GM12872 (cell line): ENCODE measurements at regions not wholly inside any gene's neighbourhood (a gene's known extent, or its start where the extent isn't known, plus 50 kb on each side); places are given as distances from the start of the nearest gene placed in this dataset.

Source experiments
- TF ChIP-seq, protein P1 (sequence below): IDR thresholded peaks from 3 replicates; pipeline ENCODE4 v1.5.1; 2011; ENCODE audit warnings: low read depth, mild to moderate bottlenecking, low read length, moderate library complexity; ENCODE audit not compliant: insufficient read depth

DNA sequence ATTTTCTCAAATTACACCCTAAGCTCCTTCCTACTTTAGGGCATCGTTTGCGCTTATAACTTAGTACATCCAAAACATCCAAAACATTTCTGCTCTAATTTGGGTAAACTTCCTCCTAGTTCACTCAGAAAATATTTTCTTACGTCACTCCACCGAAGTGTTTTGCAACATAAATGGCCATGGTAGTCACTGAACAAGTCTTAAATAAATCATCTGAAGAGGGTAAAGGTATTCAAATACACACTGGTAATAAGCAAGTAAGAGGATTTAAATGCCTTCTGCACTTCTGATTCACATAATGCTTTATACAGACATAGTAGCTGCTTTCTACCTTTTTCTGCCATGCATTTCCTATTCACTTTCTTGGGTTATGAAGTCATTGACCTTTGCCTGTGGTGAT, 991.9 kb downstream of the NLGN4X start:
- TF ChIP-seq, protein P1, sequence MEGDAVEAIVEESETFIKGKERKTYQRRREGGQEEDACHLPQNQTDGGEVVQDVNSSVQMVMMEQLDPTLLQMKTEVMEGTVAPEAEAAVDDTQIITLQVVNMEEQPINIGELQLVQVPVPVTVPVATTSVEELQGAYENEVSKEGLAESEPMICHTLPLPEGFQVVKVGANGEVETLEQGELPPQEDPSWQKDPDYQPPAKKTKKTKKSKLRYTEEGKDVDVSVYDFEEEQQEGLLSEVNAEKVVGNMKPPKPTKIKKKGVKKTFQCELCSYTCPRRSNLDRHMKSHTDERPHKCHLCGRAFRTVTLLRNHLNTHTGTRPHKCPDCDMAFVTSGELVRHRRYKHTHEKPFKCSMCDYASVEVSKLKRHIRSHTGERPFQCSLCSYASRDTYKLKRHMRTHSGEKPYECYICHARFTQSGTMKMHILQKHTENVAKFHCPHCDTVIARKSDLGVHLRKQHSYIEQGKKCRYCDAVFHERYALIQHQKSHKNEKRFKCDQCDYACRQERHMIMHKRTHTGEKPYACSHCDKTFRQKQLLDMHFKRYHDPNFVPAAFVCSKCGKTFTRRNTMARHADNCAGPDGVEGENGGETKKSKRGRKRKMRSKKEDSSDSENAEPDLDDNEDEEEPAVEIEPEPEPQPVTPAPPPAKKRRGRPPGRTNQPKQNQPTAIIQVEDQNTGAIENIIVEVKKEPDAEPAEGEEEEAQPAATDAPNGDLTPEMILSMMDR = no peak

DNA sequence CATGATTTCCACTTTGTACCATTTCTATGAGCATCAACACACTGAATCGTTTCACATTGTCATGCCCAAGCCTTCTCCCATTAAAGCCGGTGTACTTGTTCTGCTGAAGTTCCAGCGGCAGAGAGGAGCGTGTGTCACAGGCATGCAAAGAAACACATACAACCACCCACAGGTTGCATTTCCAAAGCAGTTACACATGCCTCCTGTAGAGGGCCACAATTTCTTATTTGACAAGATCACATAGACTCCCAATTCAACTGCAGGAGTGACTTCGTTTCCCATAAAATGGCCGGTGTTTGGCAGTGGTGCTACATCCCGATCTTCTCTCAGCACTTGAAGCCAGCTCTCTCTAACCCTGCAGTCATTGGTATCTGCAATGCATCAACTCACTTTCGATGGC, 992.6 kb downstream of the NLGN4X start:
- TF ChIP-seq, protein P1 = no peak

DNA sequence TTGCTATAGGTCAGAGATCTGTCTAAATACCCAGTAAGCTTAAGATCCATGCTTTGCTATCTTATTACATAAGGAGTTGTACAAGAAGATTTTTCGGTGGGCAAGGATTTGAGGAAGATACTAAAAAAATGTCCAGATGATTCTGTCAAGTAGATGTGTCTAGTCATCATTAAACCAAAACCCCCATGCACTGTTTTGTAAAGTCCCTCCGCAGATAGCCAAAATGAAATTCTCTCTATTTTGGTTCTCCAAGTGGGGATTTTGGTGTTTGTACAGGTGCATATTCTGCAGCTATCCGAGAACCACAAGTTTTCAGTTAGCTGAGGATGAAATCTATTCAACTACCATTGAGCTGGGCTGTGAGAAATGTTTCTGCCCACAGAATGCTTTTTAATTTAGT, 994.8 kb downstream of the NLGN4X start:
- TF ChIP-seq, protein P1 = no peak

DNA sequence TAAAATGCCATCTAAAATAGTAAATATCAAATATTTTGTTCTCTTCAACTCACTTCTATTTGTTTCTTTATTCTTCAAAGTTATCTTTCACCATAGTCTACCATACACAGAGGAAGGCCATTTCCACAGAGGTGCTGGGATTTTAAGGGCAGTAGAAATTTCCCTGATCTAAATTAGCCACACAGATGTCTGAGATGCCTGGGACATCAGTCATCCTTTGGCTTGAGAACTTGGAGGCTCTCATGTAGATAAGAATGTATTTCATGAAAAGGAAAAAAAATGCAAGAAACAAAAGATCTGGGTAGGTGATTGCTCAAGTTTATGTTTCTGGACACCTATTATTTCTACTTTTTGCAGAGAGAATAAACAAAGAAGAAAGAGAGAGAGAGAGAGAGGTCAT, 1008.2 kb downstream of the NLGN4X start:
- TF ChIP-seq, protein P1 = no peak

DNA sequence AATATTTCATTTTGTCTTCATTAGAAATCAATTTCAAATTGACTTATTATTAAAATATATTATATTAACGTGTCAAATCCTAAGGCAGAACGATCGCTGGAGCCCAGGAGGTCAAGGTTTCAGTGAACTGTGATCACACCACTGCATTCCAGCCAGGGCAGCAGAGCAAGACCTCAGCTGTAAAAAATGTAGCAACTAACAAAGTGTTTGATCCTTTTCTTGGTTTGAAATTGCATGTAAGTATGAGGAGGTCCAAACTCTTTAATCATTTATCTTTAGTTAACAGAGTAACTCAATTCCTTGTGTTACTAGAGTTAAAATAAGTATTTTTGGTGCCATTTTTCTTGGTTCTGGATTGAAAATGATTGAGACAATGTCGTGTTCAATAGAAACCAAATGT, 1033.9 kb downstream of the NLGN4X start:
- TF ChIP-seq, protein P1 = no peak

DNA sequence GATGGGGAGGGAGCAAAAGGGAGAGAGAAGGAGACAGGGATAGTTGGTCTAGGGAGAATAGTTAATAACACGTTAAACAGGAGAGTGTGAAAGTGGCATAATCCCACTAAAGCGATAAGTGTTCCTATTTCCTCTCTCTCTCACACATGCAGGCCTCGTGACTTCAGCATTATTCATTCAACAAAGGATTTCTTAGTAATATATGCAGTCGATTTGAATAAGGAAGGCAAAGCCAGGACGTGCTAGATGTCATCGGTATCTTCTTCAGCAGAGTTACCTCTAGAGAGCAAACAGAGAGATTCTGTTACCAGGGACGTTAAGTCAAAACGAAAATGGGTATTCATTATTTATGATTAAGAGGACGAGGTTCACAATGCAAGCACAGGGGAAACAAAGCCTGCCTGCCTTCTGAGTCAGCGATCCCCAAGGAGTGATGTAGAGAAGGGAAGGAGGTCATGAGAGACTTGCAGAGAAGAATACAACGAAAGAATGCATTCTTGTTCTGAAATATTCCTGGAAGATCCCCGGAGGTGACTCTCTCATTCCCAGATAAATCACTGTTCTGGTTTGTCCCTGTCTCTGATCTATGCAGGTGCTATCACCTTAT, 1048.4 kb downstream of the NLGN4X start:
- TF ChIP-seq, protein P1 = no peak

DNA sequence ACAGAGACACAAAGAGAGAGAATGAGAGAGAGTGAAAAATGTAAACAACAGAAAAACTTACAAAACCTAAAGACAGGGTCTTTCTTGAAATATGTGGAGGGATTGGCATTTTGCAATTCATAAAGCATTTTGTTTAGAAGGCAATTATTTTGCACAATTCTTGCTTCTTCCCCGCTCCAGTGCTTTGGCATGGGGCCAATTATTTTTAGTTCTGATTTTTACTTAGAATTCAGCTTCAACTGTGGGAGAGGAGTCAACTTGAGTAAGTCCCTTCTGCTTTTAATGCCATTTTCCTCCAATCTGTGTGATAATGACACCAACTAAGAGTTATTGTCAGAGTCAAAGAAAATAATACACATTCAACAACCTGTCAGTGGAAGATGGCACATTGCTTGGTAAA, 1051.9 kb downstream of the NLGN4X start:
- TF ChIP-seq, protein P1 = no peak
